ENCODE measurements at regions not wholly inside any gene's neighbourhood (a gene's known extent, or its start where the extent isn't known, plus 50 kb on each side); places are given as distances from the start of the nearest gene placed in this dataset.

GRCh38 chr5:110940136-110940535 is 131.4 kb upstream of the TSLP start:
- no peak for TF ChIP-seq CTCF (IDR thresholded peaks at IDR 0.05)
- no peak for TF ChIP-seq POLR2AphosphoS5 (IDR thresholded peaks at IDR 0.05)
